Lower leg skin (tissue), 3 donors: ENCODE measurements at regions not wholly inside any gene's neighbourhood (a gene's known extent, or its start where the extent isn't known, plus 50 kb on each side); places are given as distances from the start of the nearest gene placed in this dataset.

Experiments used
- POLR2A ChIP-seq, 2 donors: fragments of 450-650 bp; IDR thresholded peaks; one replicate each; pipeline ENCODE4 v1.6.1; 2016 to 2017; ENCODE audit warnings: antibody characterized with exemption in 2 of 2, mild to moderate bottlenecking in 1 of 2, moderate library complexity in 1 of 2
- TF ChIP-seq, protein P1 (sequence below), 3 donors: fragments of 450-650 bp; IDR thresholded peaks; one replicate each; pipeline ENCODE4 v1.5.1; 2016; ENCODE audit warnings: antibody characterized with exemption in 3 of 3, mild to moderate bottlenecking in 3 of 3, moderate library complexity in 2 of 3

DNA sequence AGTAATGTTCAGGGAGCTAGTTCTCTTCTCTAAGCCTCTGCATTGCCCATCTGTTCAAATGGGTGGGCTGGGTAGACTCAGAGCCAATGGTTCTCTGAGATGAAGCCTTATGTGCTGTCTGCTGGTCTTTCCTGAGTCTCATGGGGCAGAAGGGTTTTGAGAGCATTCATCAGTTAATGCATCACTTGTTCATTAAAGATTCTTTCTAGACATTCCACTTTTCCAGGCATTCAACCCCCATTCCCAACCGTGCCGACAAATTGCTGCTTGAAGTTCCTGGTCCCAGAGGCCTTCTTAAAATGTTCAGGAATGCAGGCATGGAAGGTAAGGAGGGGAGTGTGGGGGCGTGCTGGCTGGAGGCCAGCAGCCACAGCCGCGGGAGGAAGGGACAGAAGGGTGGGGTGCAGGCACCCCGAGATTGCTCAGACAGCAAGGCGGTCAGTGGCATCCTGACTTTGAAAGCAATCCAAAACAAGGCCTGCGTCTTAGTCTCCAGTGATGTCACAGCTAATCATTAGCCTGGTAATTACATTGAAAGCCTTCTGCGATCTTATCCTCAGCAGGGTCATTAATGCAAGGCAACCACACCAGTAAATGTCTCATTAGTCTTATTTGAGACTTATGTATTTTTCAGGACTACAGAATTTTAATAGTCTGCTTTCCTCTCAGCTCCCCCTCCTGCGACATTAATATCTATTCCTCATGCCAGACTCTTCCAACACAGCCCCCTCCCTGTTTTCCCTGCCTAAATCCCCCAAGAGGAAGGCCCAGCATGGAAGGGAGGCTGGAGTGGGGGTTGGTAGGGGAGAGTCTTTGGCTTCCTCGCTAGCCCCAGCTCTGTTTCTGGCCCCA lies 328.8 kb downstream of the MIAT start:
- TF ChIP-seq, protein P1, sequence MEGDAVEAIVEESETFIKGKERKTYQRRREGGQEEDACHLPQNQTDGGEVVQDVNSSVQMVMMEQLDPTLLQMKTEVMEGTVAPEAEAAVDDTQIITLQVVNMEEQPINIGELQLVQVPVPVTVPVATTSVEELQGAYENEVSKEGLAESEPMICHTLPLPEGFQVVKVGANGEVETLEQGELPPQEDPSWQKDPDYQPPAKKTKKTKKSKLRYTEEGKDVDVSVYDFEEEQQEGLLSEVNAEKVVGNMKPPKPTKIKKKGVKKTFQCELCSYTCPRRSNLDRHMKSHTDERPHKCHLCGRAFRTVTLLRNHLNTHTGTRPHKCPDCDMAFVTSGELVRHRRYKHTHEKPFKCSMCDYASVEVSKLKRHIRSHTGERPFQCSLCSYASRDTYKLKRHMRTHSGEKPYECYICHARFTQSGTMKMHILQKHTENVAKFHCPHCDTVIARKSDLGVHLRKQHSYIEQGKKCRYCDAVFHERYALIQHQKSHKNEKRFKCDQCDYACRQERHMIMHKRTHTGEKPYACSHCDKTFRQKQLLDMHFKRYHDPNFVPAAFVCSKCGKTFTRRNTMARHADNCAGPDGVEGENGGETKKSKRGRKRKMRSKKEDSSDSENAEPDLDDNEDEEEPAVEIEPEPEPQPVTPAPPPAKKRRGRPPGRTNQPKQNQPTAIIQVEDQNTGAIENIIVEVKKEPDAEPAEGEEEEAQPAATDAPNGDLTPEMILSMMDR (IDR thresholded peaks at IDR 0.05) = no peak
- no peak for TF ChIP-seq POLR2A (IDR thresholded peaks at IDR 0.05)
